Right lobe of liver (tissue), 4 donors: ENCODE measurements at regions not wholly inside any gene's neighbourhood (a gene's known extent, or its start where the extent isn't known, plus 50 kb on each side); places are given as distances from the start of the nearest gene placed in this dataset.

Experiments
- CTCF ChIP-seq, 4 donors: fragments of 200-600 bp in 3 of 4; fragments of 450-650 bp in 1 of 4; IDR thresholded peaks; one replicate each; pipeline versions ENCODE4 v1.5.1 to v1.8.0; 2016 to 2022; ENCODE audit warnings: antibody characterized with exemption in 4 of 4, mild to moderate bottlenecking in 2 of 4
- POLR2A ChIP-seq: fragments of 450-650 bp; IDR thresholded peaks from one replicate; pipeline ENCODE4 v1.6.1; 2017; ENCODE audit warnings: antibody characterized with exemption, mild to moderate bottlenecking
- donor health status: DM: no; HTN: no; CAD: no.
- donor health status: DM: no; HTN: no; CAD: no.
- donor health status: DM: no; HTN: yes; CAD: no.

DNA sequence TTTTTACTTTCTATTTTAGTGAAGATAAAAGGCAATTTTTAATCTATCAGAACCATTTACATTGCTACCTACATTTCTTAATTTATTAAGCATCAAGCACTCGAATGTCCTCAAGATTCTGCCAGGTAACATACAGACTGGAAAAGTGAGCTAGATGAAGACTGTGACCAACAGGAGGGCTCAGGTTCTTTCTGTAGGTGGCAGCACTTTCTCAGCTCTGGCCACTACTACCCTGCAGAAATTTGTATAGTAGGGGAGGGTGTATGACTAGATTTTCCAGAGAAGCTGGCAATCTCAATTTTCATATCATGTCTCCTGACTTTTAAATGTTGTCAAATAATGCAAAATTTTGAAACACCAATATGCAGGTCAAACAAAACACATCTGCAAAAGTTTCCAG, 165.0 kb upstream of the SUCLG2 start:
- peak; percentile 60 to 73 (median 72) for TF ChIP-seq CTCF (IDR thresholded peaks at IDR 0.05)
- TF ChIP-seq POLR2A: no peak
